Heart left ventricle (tissue), 16 donors: ENCODE measurements at regions not wholly inside any gene's neighbourhood (a gene's known extent, or its start where the extent isn't known, plus 50 kb on each side); places are given as distances from the start of the nearest gene placed in this dataset.

Source experiments
- ATAC-seq, 4 donors: fragments of 200-7000 bp; cut with Tn5 transposase; one replicate each; pipeline ENCODE4 v1.9.1; 2020 to 2022; ENCODE audit warnings: moderate library complexity in 4 of 4, mild to moderate bottlenecking in 3 of 4, moderate number of reproducible peaks in 1 of 4
- DNase-seq, 5 donors: peaks; one replicate each; pipeline ENCODE4 v3.0.0-alpha.2; 2020
- H3K27ac ChIP-seq, 12 donors: fragments of 200-600 bp; sonication (generic) in 4 of 12; one replicate each; pipeline versions ENCODE4 v1.5.0 to v1.8.0; 2016 to 2022; ENCODE audit warnings: mild to moderate bottlenecking in 2 of 12
- H3K27me3 ChIP-seq, 9 donors: fragments of 200-600 bp; sonication (generic) in 2 of 9; one replicate each; pipeline versions ENCODE4 v1.5.1 to v1.8.0; 2016 to 2022; ENCODE audit warnings: mild to moderate bottlenecking in 3 of 9
- H3K36me3 ChIP-seq, 9 donors: fragments of 200-600 bp; sonication (generic) in 2 of 9; one replicate each; pipeline versions ENCODE4 v1.5.0 to v1.8.0; 2018 to 2022; ENCODE audit warnings: mild to moderate bottlenecking in 2 of 9
- H3K4me1 ChIP-seq, 12 donors: fragments of 200-600 bp; sonication (generic) in 4 of 12; one replicate each; pipeline versions ENCODE4 v1.5.0 to v1.8.0; 2016 to 2022; ENCODE audit warnings: mild to moderate bottlenecking in 3 of 12
- H3K4me3 ChIP-seq, 12 donors: fragments of 200-600 bp; sonication (generic) in 4 of 12; one replicate each; pipeline versions ENCODE4 v1.5.0 to v1.8.0; 2017 to 2022; ENCODE audit warnings: mild to moderate bottlenecking in 9 of 12, moderate library complexity in 4 of 12
- H3K9me3 ChIP-seq, 12 donors: fragments of 200-600 bp; sonication (generic) in 4 of 12; one replicate each; pipeline versions ENCODE4 v1.5.0 to v1.8.0; 2016 to 2022; ENCODE audit warnings: mild to moderate bottlenecking in 1 of 12
- CTCF ChIP-seq, 12 donors: fragments of 200-600 bp; sonication (generic) in 4 of 12; IDR thresholded peaks; one replicate each; pipeline versions ENCODE4 v1.5.0 to v1.8.0; 2018 to 2022; ENCODE audit warnings: antibody characterized with exemption in 12 of 12, mild to moderate bottlenecking in 5 of 12
- POLR2A ChIP-seq, 2 donors: fragments of 450-650 bp; IDR thresholded peaks; one replicate each; pipeline ENCODE4 v1.6.1; 2017; ENCODE audit warnings: antibody characterized with exemption in 2 of 2, mild to moderate bottlenecking in 2 of 2, moderate library complexity in 2 of 2
- WGBS, 4 donors: extraction: QIAGEN DNeasy Blood & Tissue Kit in 2 of 4; methylation state at CpG; one replicate each; pipeline versions ENCODE4 v1.1.5 to v1.1.7; 2013 to 2018; 5-methylcytosine and 5-hydroxymethylcytosine counted together
- intact Hi-C, 10 donors: fragments of 100-400 bp; cut with DNase I; formaldehyde crosslinking; loops; one replicate each; pipeline versions ENCODE4 v1.11.1 to v1.14.2; 2022
- donor health status: ischemic (EF 13 %, LVEDD 7.1; RV severe dilation, severe dysfunction).
- donor health status: healthy with polysubstance abuse.
- donor health status: DM: no; HTN: yes; CAD: no.
- donor health status: DM: no; HTN: no; CAD: no.
- donor health status: ischemic (EF 25% LVEDD 6.9; RV normal size, moderate dysfunction).
- donor health status: ischemic (EF 25% LVEDD 5.7; RV mildly dilated, moderate dysfunction).
- donor health status: healthy.
- donor health status: DM: yes; HTN: yes; CAD: no.
- donor health status: ischemic (EF 35%, LVEDD 5.7; RV mildly dilated, moderate dysfunction).
- donor health status: nonischemic (EF 11% LVEDD 7.7; RV severe dilation, severe dysfunction).
- donor health status: DM: yes; HTN: yes; CAD: no.
- donor health status: PGD.
- donor health status: ischemic (EF 29% LVEDD 5.4; RV normal size, mild dysfunction).
- donor health status: nonischemic (EF 23%, LVEDD 6.1; RV moderate dilation, normal function).

- no peak overlapping the region for H3K4me3 ChIP-seq
- no peak overlapping the region for H3K27ac ChIP-seq
- WGBS, 4 donors, result 77 to 94% (median 85%) methylated on average over 1 of the region's 1 CpG
- peaks cover 0 to 3% (median 0%) of the 10 kb centered on the region in 9 donors for H3K27me3 ChIP-seq
- H3K9me3 ChIP-seq, result peaks cover 0 to 7% (median 0%) of the 10 kb centered on the region in 12 donors
- ATAC-seq (no peak), DNase-seq (no peak)
- TF ChIP-seq CTCF (IDR thresholded peaks at IDR 0.05) (no peak), POLR2A (IDR thresholded peaks at IDR 0.05) (no peak)
- intact Hi-C loops, result no loop called here
- no peaks in the 10 kb centered on the region for H3K4me1 ChIP-seq
- no peaks in the 10 kb centered on the region for H3K36me3 ChIP-seq
Measured at GRCh38 chr7:28362182-28362581, 50.1 kb upstream of the CREB5 start.
